HG02840 (cell line): ENCODE measurements at regions not wholly inside any gene's neighbourhood (a gene's known extent, or its start where the extent isn't known, plus 50 kb on each side); places are given as distances from the start of the nearest gene placed in this dataset.
"Not testable (repeated sequence)": the region's sequence is repeated elsewhere in the genome, so short reads cannot be mapped to it uniquely, and the experiment has no call there.

Source experiments
- ATAC-seq: cut with Tn5 transposase; IDR thresholded peaks from one replicate; pipeline ENCODE4 v1.9.1; 2021; ENCODE audit warnings: mild to moderate bottlenecking, moderate library complexity, moderate number of reproducible peaks; ENCODE audit not compliant: unreplicated experiment, low FRiP score

GRCh38 chr7:115368998-115369397, 447.1 kb downstream of the MDFIC start:
- no peak for ATAC-seq

- ATAC-seq, result no peak
Measured at GRCh38 chr7:115363916-115364315, 442.0 kb downstream of the MDFIC start.

- ATAC-seq, result no peak
Measured at GRCh38 chr7:115359955-115360354, 438.1 kb downstream of the MDFIC start.

GRCh38 chr7:115359119-115359518, 437.2 kb downstream of the MDFIC start:
- no peak for ATAC-seq

- ATAC-seq, result no peak
Measured at GRCh38 chr7:115357703-115357999, 435.8 kb downstream of the MDFIC start.

- no peak for ATAC-seq
Measured at GRCh38 chr7:115356999-115357702, 435.3 kb downstream of the MDFIC start.

- no peak for ATAC-seq
Measured at GRCh38 chr7:115356139-115356746, 434.3 kb downstream of the MDFIC start.

GRCh38 chr7:115354925-115355324, 433.0 kb downstream of the MDFIC start:
- no peak for ATAC-seq

GRCh38 chr7:115352375-115352774, 430.5 kb downstream of the MDFIC start:
- no peak for ATAC-seq

- ATAC-seq, result no peak
Measured at GRCh38 chr7:115350764-115351163, 428.9 kb downstream of the MDFIC start.

- ATAC-seq, result no peak
Measured at GRCh38 chr7:115349635-115350034, 427.7 kb downstream of the MDFIC start.

- no peak for ATAC-seq
Measured at GRCh38 chr7:115346685-115347084, 424.8 kb downstream of the MDFIC start.

- no peak for ATAC-seq
Measured at GRCh38 chr7:115340828-115341227, 418.9 kb downstream of the MDFIC start.

- ATAC-seq, result no peak
Measured at GRCh38 chr7:115338016-115338415, 416.1 kb downstream of the MDFIC start.

GRCh38 chr7:115332691-115333090, 410.8 kb downstream of the MDFIC start:
- ATAC-seq, result no peak

- ATAC-seq, result no peak
Measured at GRCh38 chr7:115329006-115329405, 407.1 kb downstream of the MDFIC start.

- no peak for ATAC-seq
Measured at GRCh38 chr7:115328018-115328417, 406.1 kb downstream of the MDFIC start.

GRCh38 chr7:115327326-115327725, 405.4 kb downstream of the MDFIC start:
- ATAC-seq, result no peak

GRCh38 chr7:115319541-115319940, 397.6 kb downstream of the MDFIC start:
- no peak for ATAC-seq

- ATAC-seq, result not testable (repeated sequence)
Measured at GRCh38 chr7:115310316-115310715, 388.4 kb downstream of the MDFIC start.

- ATAC-seq, result no peak
Measured at GRCh38 chr7:115306586-115306985, 384.7 kb downstream of the MDFIC start.

GRCh38 chr7:115300231-115300870, 378.5 kb downstream of the MDFIC start:
- no peak for ATAC-seq
